ENCODE measurements at regions not wholly inside any gene's neighbourhood (a gene's known extent, or its start where the extent isn't known, plus 50 kb on each side); places are given as distances from the start of the nearest gene placed in this dataset.

GRCh38 chr19:31938675-31939074 is 406.7 kb upstream of the ZNF507 start:
- TF ChIP-seq CTCF (IDR thresholded peaks at IDR 0.05) (no peak), POLR2A (IDR thresholded peaks at IDR 0.05) (no peak)
- 78 to 96% methylated on average over 5 of the region's 5 CpGs for WGBS, 2 donors
- no peaks in the 10 kb centered on the region for H3K27me3 ChIP-seq
- H3K4me1 ChIP-seq: no peaks in the 10 kb centered on the region
- DNase-seq: no peak
- H3K4me3 ChIP-seq: no peak overlapping the region
- no peaks in the 10 kb centered on the region for H3K9me3 ChIP-seq
- intact Hi-C loops (cut with DNase I; ENCODE audit: low total_unique reads): no loop called here
- no peaks in the 10 kb centered on the region for H3K36me3 ChIP-seq (ENCODE audit: low read depth, missing control alignments)
- H3K27ac ChIP-seq: no peak overlapping the region

- Histone ChIP-seq H3K9me3 (no peaks in the 10 kb centered on the region), H3K36me3 (ENCODE audit: low read depth, missing control alignments) (no peaks in the 10 kb centered on the region), H3K4me3 (peak overlapping the region in 1 of 2 donors; percentile 9), H3K27me3 (no peaks in the 10 kb centered on the region), H3K27ac (peak overlapping the region; percentile 5 to 57), H3K4me1 (peaks cover 10% of the 10 kb centered on the region)
- DNase-seq: peak; percentile 46
- WGBS, 2 donors: 41% methylated on average over 2 of the region's 2 CpGs
- TF ChIP-seq CTCF (IDR thresholded peaks at IDR 0.05) (no peak), POLR2A (IDR thresholded peaks at IDR 0.05) (no peak)
- intact Hi-C loops (cut with DNase I; ENCODE audit: low total_unique reads): no loop called here
These were observed 405.0 kb upstream of the ZNF507 start for GRCh38 chr19:31940396-31940795.

- Histone ChIP-seq H3K36me3 (ENCODE audit: low read depth, missing control alignments) (no peaks in the 10 kb centered on the region), H3K4me3 (no peak overlapping the region), H3K27me3 (no peaks in the 10 kb centered on the region), H3K4me1 (peaks cover 10% of the 10 kb centered on the region), H3K9me3 (no peaks in the 10 kb centered on the region), H3K27ac (peak overlapping the region in 1 of 2 donors; percentile 16)
- TF ChIP-seq POLR2A (IDR thresholded peaks at IDR 0.05) (no peak), CTCF (IDR thresholded peaks at IDR 0.05) (no peak)
- intact Hi-C loops (cut with DNase I; ENCODE audit: low total_unique reads): no loop called here
- peak; percentile 43 for DNase-seq
- 62 to 79% methylated on average over 11 of the region's 11 CpGs for WGBS, 2 donors
These were observed 402.2 kb upstream of the ZNF507 start for GRCh38 chr19:31943191-31943661.

GRCh38 chr19:31943778-31944177 is 401.6 kb upstream of the ZNF507 start:
- Histone ChIP-seq H3K4me1 (peaks cover 10% of the 10 kb centered on the region), H3K27me3 (no peaks in the 10 kb centered on the region), H3K4me3 (no peak overlapping the region), H3K9me3 (no peaks in the 10 kb centered on the region), H3K27ac (peak overlapping the region in 1 of 2 donors; percentile 12), H3K36me3 (ENCODE audit: low read depth, missing control alignments) (no peaks in the 10 kb centered on the region)
- TF ChIP-seq CTCF (IDR thresholded peaks at IDR 0.05) (no peak), POLR2A (IDR thresholded peaks at IDR 0.05) (no peak)
- peak; percentile 38 for DNase-seq
- intact Hi-C loops (cut with DNase I; ENCODE audit: low total_unique reads): no loop called here
- WGBS, 2 donors: 65 to 69% methylated on average over 11 of the region's 11 CpGs

- Histone ChIP-seq H3K4me3 (no peak overlapping the region), H3K27ac (no peak overlapping the region), H3K4me1 (peaks cover 10% of the 10 kb centered on the region), H3K36me3 (ENCODE audit: low read depth, missing control alignments) (no peaks in the 10 kb centered on the region), H3K9me3 (no peaks in the 10 kb centered on the region), H3K27me3 (no peaks in the 10 kb centered on the region)
- intact Hi-C loops (cut with DNase I; ENCODE audit: low total_unique reads): no loop called here
- no peak for DNase-seq
- 84 to 86% methylated on average over 3 of the region's 3 CpGs for WGBS, 2 donors
- TF ChIP-seq POLR2A (IDR thresholded peaks at IDR 0.05) (no peak), CTCF (IDR thresholded peaks at IDR 0.05) (no peak)
These were observed 401.1 kb upstream of the ZNF507 start for GRCh38 chr19:31944326-31944725.
